H9 (cell line): ENCODE measurements at regions not wholly inside any gene's neighbourhood (a gene's known extent, or its start where the extent isn't known, plus 50 kb on each side); places are given as distances from the start of the nearest gene placed in this dataset.
"Not testable (repeated sequence)": the region's sequence is repeated elsewhere in the genome, so short reads cannot be mapped to it uniquely, and the experiment has no call there.

Experiments used
- DNase-seq: peaks from one replicate; pipeline ENCODE4 v3.0.0-alpha.2; 2017
- H2AFZ ChIP-seq: one replicate; pipeline ENCODE4 v1.6.1; 2013; ENCODE audit warnings: mild to moderate bottlenecking, low read length, control low read depth, moderate library complexity
- H2AK5ac ChIP-seq: 2 replicates; pipeline ENCODE4 v1.6.1; 2013; ENCODE audit warnings: low read length, control low read depth, mixed read lengths; ENCODE audit not compliant: insufficient read length
- H2BK120ac ChIP-seq: one replicate; pipeline ENCODE4 v1.6.1; 2013; ENCODE audit warnings: low read depth, mild to moderate bottlenecking, low read length, control low read depth, inconsistent platforms; ENCODE audit not compliant: poor library complexity, severe bottlenecking
- H2BK12ac ChIP-seq: 2 replicates; pipeline ENCODE4 v1.6.1; 2013; ENCODE audit warnings: low read length, control low read depth, mixed read lengths, low read depth; ENCODE audit not compliant: insufficient read length
- H2BK15ac ChIP-seq: 2 replicates; pipeline ENCODE4 v1.6.1; 2013; ENCODE audit warnings: low read depth, low read length, control low read depth
- H2BK20ac ChIP-seq: one replicate; pipeline ENCODE4 v1.6.1; 2013; ENCODE audit warnings: low read depth, mild to moderate bottlenecking, low read length, control low read depth, inconsistent platforms; ENCODE audit not compliant: poor library complexity, severe bottlenecking
- H2BK5ac ChIP-seq: 2 replicates; pipeline ENCODE4 v1.6.1; 2013; ENCODE audit warnings: low read length, control low read depth, mixed read lengths; ENCODE audit not compliant: insufficient read length
- H3K14ac ChIP-seq: 2 replicates; pipeline ENCODE4 v1.6.1; 2013; ENCODE audit warnings: low read length, control low read depth; ENCODE audit not compliant: insufficient read depth
- H3K18ac ChIP-seq: 2 replicates; pipeline ENCODE4 v1.6.1; 2013; ENCODE audit warnings: low read depth, mild to moderate bottlenecking, mixed read lengths, low read length, control low read depth; ENCODE audit not compliant: insufficient read length
- H3K23ac ChIP-seq: 2 replicates; pipeline ENCODE4 v1.6.1; 2013; ENCODE audit warnings: low read length, control low read depth, mixed read lengths, low read depth; ENCODE audit not compliant: insufficient read length
- H3K23me2 ChIP-seq: 2 replicates; pipeline ENCODE4 v1.6.1; 2013; ENCODE audit warnings: low read depth, mild to moderate bottlenecking, mixed read lengths, low read length, control low read depth; ENCODE audit not compliant: insufficient read length, poor library complexity, severe bottlenecking
- H3K27ac ChIP-seq: 2 replicates; pipeline ENCODE4 v1.5.1; 2013; ENCODE audit warnings: low read length, control low read depth, mixed read lengths, low read depth; ENCODE audit not compliant: insufficient read length
- H3K27me3 ChIP-seq: 2 replicates; pipeline ENCODE4 v1.6.1; 2013; ENCODE audit warnings: low read length, control low read depth, inconsistent platforms; ENCODE audit not compliant: insufficient read depth
- H3K4ac ChIP-seq: 2 replicates; pipeline ENCODE4 v1.6.1; 2013; ENCODE audit warnings: low read depth, mild to moderate bottlenecking, control low read depth, inconsistent platforms, low read length, moderate library complexity
- H3K4me1 ChIP-seq: 2 replicates; pipeline ENCODE4 v1.6.1; 2013; ENCODE audit warnings: low read length, control low read depth, inconsistent platforms; ENCODE audit not compliant: insufficient read depth
- H3K4me2 ChIP-seq: 2 replicates; pipeline ENCODE4 v1.6.1; 2013; ENCODE audit warnings: low read length, control low read depth, mixed read lengths; ENCODE audit not compliant: insufficient read length, insufficient read depth
- H3K56ac ChIP-seq: 2 replicates; pipeline ENCODE4 v1.6.1; 2013; ENCODE audit warnings: low read depth, mild to moderate bottlenecking, mixed read lengths, low read length, control low read depth; ENCODE audit not compliant: insufficient read length
- H3K79me1 ChIP-seq: 2 replicates; pipeline ENCODE4 v1.6.1; 2013; ENCODE audit warnings: low read depth, mild to moderate bottlenecking, moderate library complexity, low read length, control low read depth, inconsistent platforms; ENCODE audit not compliant: insufficient read depth, poor library complexity, severe bottlenecking
- H3K79me2 ChIP-seq: 2 replicates; pipeline ENCODE4 v1.6.1; 2013; ENCODE audit warnings: low read length, control low read depth, inconsistent platforms; ENCODE audit not compliant: insufficient read depth
- H3K9ac ChIP-seq: 2 replicates; pipeline ENCODE4 v1.6.1; 2013; ENCODE audit warnings: low read length, control low read depth, mixed read lengths; ENCODE audit not compliant: insufficient read length; ENCODE audit errors: extremely low read depth
- H3K9me3 ChIP-seq: one replicate; pipeline ENCODE4 v1.6.1; 2013; ENCODE audit warnings: low read depth, low read length, inconsistent platforms; ENCODE audit not compliant: control insufficient read depth
- H3T11ph ChIP-seq: one replicate; pipeline ENCODE4 v1.6.1; 2013; ENCODE audit warnings: mild to moderate bottlenecking, low read length, control low read depth, inconsistent platforms
- H4K20me1 ChIP-seq: one replicate; pipeline ENCODE4 v1.6.1; 2013; ENCODE audit not compliant: control insufficient read depth, insufficient read length, insufficient read depth
- H4K5ac ChIP-seq: 2 replicates; pipeline ENCODE4 v1.6.1; 2013; ENCODE audit warnings: low read depth, mild to moderate bottlenecking, mixed read lengths, low read length, control low read depth; ENCODE audit not compliant: insufficient read length
- H4K8ac ChIP-seq: replicated peaks from 2 replicates; pipeline ENCODE4 v1.6.1; 2013; ENCODE audit warnings: low read length, control low read depth, mixed read lengths, low read depth; ENCODE audit not compliant: insufficient read length
- H4K91ac ChIP-seq: 2 replicates; pipeline ENCODE4 v1.6.1; 2013; ENCODE audit warnings: low read depth, mild to moderate bottlenecking, moderate library complexity, mixed read lengths, low read length, control low read depth; ENCODE audit not compliant: insufficient read length
- H3K27ac Mint-ChIP-seq, 3 experiments: 2 replicates in 2 of 3; 3 replicates in 1 of 3; pipeline ENCODE4 v1.8.0; 2020 to 2021; ENCODE audit warnings: mixed read lengths in 3 of 3, mild to moderate bottlenecking in 1 of 3, moderate library complexity in 1 of 3
- H3K27me3 Mint-ChIP-seq: 2 replicates; pipeline ENCODE4 v1.8.0; 2021; ENCODE audit warnings: low read depth, mild to moderate bottlenecking, moderate library complexity, mixed read lengths
- H3K36me3 Mint-ChIP-seq, 3 experiments: 2 replicates in 2 of 3; 3 replicates in 1 of 3; pipeline ENCODE4 v1.8.0; 2020 to 2021; ENCODE audit warnings: low read depth in 3 of 3, mixed read lengths in 3 of 3; ENCODE audit not compliant: insufficient read depth in 1 of 3
- H3K4me1 Mint-ChIP-seq, 2 experiments: 2 replicates each; pipeline ENCODE4 v1.8.0; 2020; ENCODE audit warnings: mixed read lengths in 2 of 2
- H3K4me3 Mint-ChIP-seq, 2 experiments: 2 replicates in 1 of 2; 3 replicates in 1 of 2; pipeline ENCODE4 v1.8.0; 2020 to 2021; ENCODE audit warnings: mild to moderate bottlenecking in 2 of 2, mixed read lengths in 2 of 2, moderate library complexity in 1 of 2
- H3K9me3 Mint-ChIP-seq, 2 experiments: 2 replicates in 1 of 2; 3 replicates in 1 of 2; pipeline ENCODE4 v1.8.0; 2020; ENCODE audit warnings: mild to moderate bottlenecking in 2 of 2, mixed read lengths in 2 of 2, moderate library complexity in 1 of 2
- CTCF ChIP-seq: fragments of 200-600 bp; sonication (generic); conservative IDR thresholded peaks from 3 replicates; pipeline ENCODE4 v1.8.0; 2021; ENCODE audit warnings: antibody characterized with exemption, mild to moderate bottlenecking
- WGBS: extraction: QIAGEN DNeasy Blood & Tissue Kit; methylation state at CpG from one replicate; pipeline ENCODE4 v1.1.7; 2013; ENCODE audit warnings: missing lambda C conversion rate, low lambda C conversion rate, mixed read lengths; ENCODE audit not compliant: insufficient read length; ENCODE audit errors: extremely low coverage; 5-methylcytosine and 5-hydroxymethylcytosine counted together

- no peak overlapping the region for H2BK12ac ChIP-seq
- no peaks in the 10 kb centered on the region for H3K79me1 ChIP-seq
- H3K4me2 ChIP-seq: no peak overlapping the region
- H2BK5ac ChIP-seq: no peak overlapping the region
- no peaks in the 10 kb centered on the region for H3K4me1 ChIP-seq
- H3K27me3 ChIP-seq: no peaks in the 10 kb centered on the region
- DNase-seq: no peak
- Mint-ChIP-seq H3K9me3 (peaks cover 17% of the 10 kb centered on the region in 2 experiments; a peak in 4 of 5 replicates), H3K4me1 (no peaks in the 10 kb centered on the region), H3K27ac (no peak overlapping the region), H3K4me3 (no peak overlapping the region), H3K27me3 (no peaks in the 10 kb centered on the region; the same call in 1 of the 2 replicates), H3K36me3 (peaks cover 3 to 22% (median 12%) of the 10 kb centered on the region in 3 experiments; a peak in 6 of 7 replicates)
- no peak overlapping the region for H4K8ac ChIP-seq
- H4K5ac ChIP-seq: no peak overlapping the region
- whole genome bisulfite sequencing: no CpG with 5 or more reads among the region's 3 CpGs
- no peak overlapping the region for H3K18ac ChIP-seq
- no peaks in the 10 kb centered on the region for H3K79me2 ChIP-seq
- no peak overlapping the region for H3K14ac ChIP-seq
- H3K27ac ChIP-seq: no peak overlapping the region
- H3K23ac ChIP-seq: no peak overlapping the region
- H3K56ac ChIP-seq: no peak overlapping the region
- no peak overlapping the region for H2BK20ac ChIP-seq
- H4K91ac ChIP-seq: no peak overlapping the region
- no peaks in the 10 kb centered on the region for H3K9me3 ChIP-seq
- H2AFZ ChIP-seq: no peak overlapping the region
- no peak overlapping the region for H3K4ac ChIP-seq
- H4K20me1 ChIP-seq: no peaks in the 10 kb centered on the region
- no peak for TF ChIP-seq CTCF
- no peak overlapping the region for H2AK5ac ChIP-seq
- H3K9ac ChIP-seq: no peak overlapping the region
- no peak overlapping the region for H2BK120ac ChIP-seq
- H2BK15ac ChIP-seq: no peak overlapping the region
- H3T11ph ChIP-seq: no peak overlapping the region
- H3K23me2 ChIP-seq: no peaks in the 10 kb centered on the region
These were observed 746.9 kb upstream of the NRXN1 start for GRCh38 chr2:51778806-51779205.

DNA sequence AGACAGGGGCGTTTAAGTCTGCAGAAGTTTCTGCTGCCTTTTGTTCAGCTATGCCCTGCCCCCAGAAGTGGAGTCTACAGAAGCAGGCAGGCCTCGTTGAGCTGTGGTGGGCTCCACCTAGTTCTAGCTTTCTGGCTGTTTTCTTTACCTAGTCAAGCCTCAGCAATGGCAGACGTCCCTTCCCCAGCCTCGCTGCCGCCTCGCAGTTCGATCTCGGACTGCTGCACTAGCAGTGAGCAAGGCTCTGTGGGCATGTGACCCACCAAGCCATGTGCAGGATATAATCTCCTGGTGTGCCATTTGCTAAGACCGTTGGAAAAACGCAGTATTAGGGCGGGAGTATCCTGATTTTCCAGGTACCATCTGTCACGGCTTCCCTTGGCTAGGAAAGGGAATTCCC is 742.7 kb upstream of the NRXN1 start:
- not testable (repeated sequence) for H3K18ac ChIP-seq, H2BK15ac ChIP-seq, H4K20me1 ChIP-seq, H3K27me3 ChIP-seq, H3K14ac ChIP-seq, H3K79me1 ChIP-seq, H3T11ph ChIP-seq, H4K5ac ChIP-seq, H3K27me3 Mint-ChIP-seq, H2AFZ ChIP-seq, H3K79me2 ChIP-seq, H3K4me1 ChIP-seq, H3K4me3 Mint-ChIP-seq, H2BK5ac ChIP-seq, H3K27ac ChIP-seq, H2BK20ac ChIP-seq, H2AK5ac ChIP-seq, H3K4me1 Mint-ChIP-seq, H3K56ac ChIP-seq, H3K9ac ChIP-seq, H3K4me2 ChIP-seq, H3K9me3 ChIP-seq, H2BK120ac ChIP-seq, H3K4ac ChIP-seq, DNase-seq, H4K8ac ChIP-seq, H4K91ac ChIP-seq, H3K23ac ChIP-seq, H3K23me2 ChIP-seq, H2BK12ac ChIP-seq, H3K27ac Mint-ChIP-seq
- no CpG with 5 or more reads among the region's 12 CpGs for WGBS
- Mint-ChIP-seq H3K9me3 (peaks cover 19 to 25% of the 10 kb centered on the region in 2 experiments), H3K36me3 (peaks cover 3 to 24% (median 14%) of the 10 kb centered on the region in 3 experiments)
